ENCODE measurements at regions not wholly inside any gene's neighbourhood (a gene's known extent, or its start where the extent isn't known, plus 50 kb on each side); places are given as distances from the start of the nearest gene placed in this dataset.

GRCh38 chr14:38121320-38122020 is 86.2 kb upstream of the SSTR1 start:
- TF ChIP-seq CTCF (IDR thresholded peaks at IDR 0.05 in 4 of 5, conservative IDR thresholded peaks at IDR 0.05 in 1 of 5) = no peak
- no peak for TF ChIP-seq POLR2A (IDR thresholded peaks at IDR 0.05)
